Colonic mucosa (tissue), 4 donors: ENCODE measurements at regions not wholly inside any gene's neighbourhood (a gene's known extent, or its start where the extent isn't known, plus 50 kb on each side); places are given as distances from the start of the nearest gene placed in this dataset.
"Not testable (repeated sequence)": the region's sequence is repeated elsewhere in the genome, so short reads cannot be mapped to it uniquely, and the experiment has no call there.

ENCODE experiments used
- DNase-seq: peaks from one replicate; pipeline ENCODE4 v3.0.0-alpha.2; 2020
- H3K27ac ChIP-seq: fragments of 200-600 bp; one replicate; pipeline ENCODE4 v1.8.0; 2021
- H3K27me3 ChIP-seq: fragments of 200-600 bp; one replicate; pipeline ENCODE4 v1.8.0; 2021
- H3K36me3 ChIP-seq: fragments of 200-600 bp; one replicate; pipeline ENCODE4 v1.8.0; 2021
- H3K4me1 ChIP-seq: fragments of 200-600 bp; one replicate; pipeline ENCODE4 v1.8.0; 2021; ENCODE audit warnings: mild to moderate bottlenecking
- H3K4me3 ChIP-seq: fragments of 200-600 bp; one replicate; pipeline ENCODE4 v1.8.0; 2021
- H3K9ac ChIP-seq, 2 donors: one replicate each; pipeline ENCODE4 v1.7.0; 2013; ENCODE audit warnings: control low read depth in 2 of 2, low read depth in 2 of 2, low read length in 2 of 2
- H3K9me3 ChIP-seq: fragments of 200-600 bp; one replicate; pipeline ENCODE4 v1.8.0; 2021
- CTCF ChIP-seq: fragments of 200-600 bp; IDR thresholded peaks from one replicate; pipeline ENCODE4 v1.8.0; 2022; ENCODE audit warnings: antibody characterized with exemption, mild to moderate bottlenecking
- intact Hi-C: fragments of 100-400 bp; cut with DNase I; formaldehyde crosslinking; loops from one replicate; pipeline ENCODE4 v1.14.1; 2022
- donor health status: healthy.
- donor health status: DM: no; HTN: no; CAD: no.
- donor health status: DM: no; HTN: no; CAD: no.

GRCh38 chr16:8048433-8048832 lies 541.9 kb downstream of the TMEM114 start:
- H3K27ac ChIP-seq, result no peak overlapping the region
- H3K4me1 ChIP-seq, result no peaks in the 10 kb centered on the region
- H3K4me3 ChIP-seq, result no peak overlapping the region
- no peak for TF ChIP-seq CTCF
- H3K36me3 ChIP-seq, result no peaks in the 10 kb centered on the region
- intact Hi-C loops, result no loop called here
- H3K9me3 ChIP-seq, result no peaks in the 10 kb centered on the region
- H3K27me3 ChIP-seq, result no peaks in the 10 kb centered on the region
- no peak overlapping the region for H3K9ac ChIP-seq
- DNase-seq, result no peak

- no peaks in the 10 kb centered on the region for H3K9me3 ChIP-seq
- H3K27me3 ChIP-seq, result no peaks in the 10 kb centered on the region
- H3K4me3 ChIP-seq, result no peak overlapping the region
- no peak overlapping the region for H3K27ac ChIP-seq
- no peaks in the 10 kb centered on the region for H3K4me1 ChIP-seq
- no peak for TF ChIP-seq CTCF
- no peak overlapping the region for H3K9ac ChIP-seq
- no peaks in the 10 kb centered on the region for H3K36me3 ChIP-seq
- DNase-seq, result no peak
- intact Hi-C loops, result no loop called here
Measured at GRCh38 chr16:8047736-8048135, 542.6 kb downstream of the TMEM114 start.

GRCh38 chr16:8044796-8045195 lies 545.5 kb downstream of the TMEM114 start:
- H3K27me3 ChIP-seq, result no peaks in the 10 kb centered on the region
- H3K36me3 ChIP-seq, result no peaks in the 10 kb centered on the region
- intact Hi-C loops, result no loop called here
- DNase-seq, result no peak
- no peak overlapping the region for H3K27ac ChIP-seq
- H3K9me3 ChIP-seq, result no peaks in the 10 kb centered on the region
- no peaks in the 10 kb centered on the region for H3K4me1 ChIP-seq
- H3K4me3 ChIP-seq, result no peak overlapping the region
- H3K9ac ChIP-seq, result no peak overlapping the region
- no peak for TF ChIP-seq CTCF

- no peaks in the 10 kb centered on the region for H3K36me3 ChIP-seq
- H3K27ac ChIP-seq, result no peak overlapping the region
- no peak overlapping the region for H3K9ac ChIP-seq
- intact Hi-C loops, result no loop called here
- DNase-seq, result no peak
- H3K4me1 ChIP-seq, result no peaks in the 10 kb centered on the region
- no peak for TF ChIP-seq CTCF
- H3K4me3 ChIP-seq, result no peak overlapping the region
- H3K27me3 ChIP-seq, result no peaks in the 10 kb centered on the region
- H3K9me3 ChIP-seq, result no peaks in the 10 kb centered on the region
Measured at GRCh38 chr16:8032406-8032805, 557.9 kb downstream of the TMEM114 start.

GRCh38 chr16:8030004-8030403 lies 560.3 kb downstream of the TMEM114 start:
- H3K4me1 ChIP-seq, intact Hi-C loops, H3K36me3 ChIP-seq, H3K27ac ChIP-seq, H3K4me3 ChIP-seq, H3K27me3 ChIP-seq, H3K9me3 ChIP-seq, DNase-seq, H3K9ac ChIP-seq: not testable (repeated sequence)

- no peak for TF ChIP-seq CTCF
- Histone ChIP-seq H3K27ac (no peak overlapping the region), H3K27me3 (no peaks in the 10 kb centered on the region), H3K9me3 (no peaks in the 10 kb centered on the region), H3K4me3 (no peak overlapping the region), H3K36me3 (no peaks in the 10 kb centered on the region), H3K4me1 (no peaks in the 10 kb centered on the region), H3K9ac (no peak overlapping the region)
- no peak for DNase-seq
- intact Hi-C loops, result no loop called here
Measured at GRCh38 chr16:8026450-8026849, 563.9 kb downstream of the TMEM114 start.
